ENCODE measurements at regions not wholly inside any gene's neighbourhood (a gene's known extent, or its start where the extent isn't known, plus 50 kb on each side); places are given as distances from the start of the nearest gene placed in this dataset.

GRCh38 chr6:145204301-145204700 is 531.0 kb downstream of the EPM2A start:
- TF ChIP-seq EZH2 (IDR thresholded peaks at IDR 0.05; ENCODE audit: borderline replicate concordance, low read depth, low read length, poor library complexity, severe bottlenecking) (no peak), CTCF (conservative IDR thresholded peaks at IDR 0.05; ENCODE audit: low read depth, low read length) (no peak)
